Globus pallidus (tissue), 1 donor: ENCODE measurements at regions not wholly inside any gene's neighbourhood (a gene's known extent, or its start where the extent isn't known, plus 50 kb on each side); places are given as distances from the start of the nearest gene placed in this dataset.
"Not testable (repeated sequence)": the region's sequence is repeated elsewhere in the genome, so short reads cannot be mapped to it uniquely, and the experiment has no call there.

Experiments
- DNase-seq: peaks from one replicate; pipeline ENCODE4 v3.0.0-alpha.2; 2015; ENCODE audit warnings: low spot score

- DNase-seq, result no peak
Observed at GRCh38 chr17:13442361-13442760, 159.4 kb downstream of the HS3ST3A1 start.

DNA sequence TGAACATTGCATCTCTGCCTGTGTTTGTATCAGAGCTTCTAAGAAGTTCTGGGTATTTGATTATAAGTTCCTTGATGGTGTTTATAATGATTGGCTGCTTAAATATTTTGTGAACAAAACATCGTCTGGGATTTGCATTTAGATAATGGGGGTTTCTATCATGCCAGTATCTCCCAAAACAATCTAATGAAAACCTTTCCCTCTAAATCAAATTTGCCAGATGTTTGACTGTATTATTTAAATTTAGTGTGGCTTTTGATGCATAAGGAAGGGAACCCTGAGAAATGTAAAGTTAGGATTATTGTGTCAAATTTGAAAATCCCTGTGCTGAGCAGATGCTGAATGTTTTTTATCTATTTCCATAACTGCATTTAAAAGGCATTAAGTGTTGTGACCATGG is 159.9 kb downstream of the HS3ST3A1 start:
- DNase-seq, result no peak

DNA sequence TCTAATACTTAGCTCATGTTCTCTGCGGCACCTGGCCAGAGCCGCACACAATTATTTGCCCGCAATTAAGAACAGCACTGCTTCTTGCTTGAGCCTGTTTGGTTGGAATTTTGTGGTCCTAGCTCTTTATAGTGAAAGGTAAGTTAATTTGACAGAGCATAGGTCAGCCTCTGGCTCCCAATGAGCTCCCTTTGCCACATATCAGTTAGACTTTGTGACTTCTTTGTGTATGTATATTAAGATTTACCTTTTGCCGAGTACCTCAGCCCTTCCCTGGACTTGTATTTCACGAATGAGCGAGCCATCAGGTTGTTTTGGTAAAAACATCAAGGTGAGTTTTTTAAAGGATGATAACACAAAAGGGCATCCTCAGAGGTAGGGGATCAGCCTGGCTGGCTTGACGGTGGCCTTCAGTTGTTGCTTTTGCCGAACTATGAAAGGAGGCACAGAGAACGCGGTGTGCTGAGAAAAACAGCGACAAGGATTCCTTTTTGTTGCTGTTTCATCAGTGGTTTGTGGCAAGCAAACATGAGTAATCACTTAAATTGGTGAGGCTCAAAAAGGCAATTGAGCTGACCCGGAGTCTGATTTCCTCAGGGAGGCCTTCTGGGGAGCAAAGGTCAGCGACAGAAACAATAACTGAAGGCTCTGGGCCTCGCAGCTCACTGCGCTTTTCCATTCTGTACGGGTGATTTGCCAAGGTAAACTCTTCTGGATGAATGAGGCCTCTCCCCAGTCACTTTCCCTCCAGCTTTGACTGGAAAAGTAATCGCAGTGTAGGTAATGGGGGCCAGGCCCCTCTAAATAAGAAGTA is 163.6 kb downstream of the HS3ST3A1 start:
- DNase-seq, result no peak

DNA sequence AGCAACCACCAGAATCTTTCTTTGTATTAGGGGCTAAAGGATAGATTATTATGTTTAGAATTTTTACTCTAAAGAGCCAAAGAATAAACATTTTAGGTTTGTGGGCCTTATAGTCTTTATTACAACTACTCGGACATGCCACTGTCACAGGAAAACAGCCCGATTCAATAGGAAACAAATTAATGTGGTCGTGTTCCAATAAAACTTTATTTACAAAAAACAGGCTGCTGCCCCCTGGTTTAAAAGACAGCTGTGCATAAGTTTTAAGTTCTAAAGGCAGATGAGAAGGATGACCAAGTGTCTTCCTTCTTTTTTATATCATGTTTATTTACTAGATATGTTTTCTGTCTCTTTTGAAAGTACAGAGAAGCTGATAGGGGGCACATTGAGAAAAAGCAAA is 166.5 kb downstream of the HS3ST3A1 start:
- DNase-seq, result no peak

DNA sequence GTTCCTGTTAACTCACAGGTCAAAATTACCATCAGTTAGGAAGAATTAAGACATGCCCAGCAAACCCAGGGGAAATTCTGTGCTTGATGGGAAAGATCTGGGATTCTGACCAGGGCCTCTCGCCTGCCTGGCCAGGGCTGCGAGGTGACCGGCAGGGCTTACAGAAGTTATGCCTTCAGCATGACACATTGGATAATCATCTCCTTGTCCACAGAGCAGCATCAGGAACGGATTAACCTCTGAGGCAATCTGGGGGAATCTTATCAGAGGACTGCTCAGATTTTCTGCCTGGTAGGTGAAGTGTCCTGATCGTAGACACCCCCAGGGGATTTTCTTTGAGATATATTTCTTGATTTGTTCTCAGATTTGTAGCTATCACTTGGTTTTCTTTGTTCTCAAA is 172.5 kb downstream of the HS3ST3A1 start:
- no peak for DNase-seq

- DNase-seq, result no peak
Observed at GRCh38 chr17:13428611-13429042, 173.1 kb downstream of the HS3ST3A1 start.

DNA sequence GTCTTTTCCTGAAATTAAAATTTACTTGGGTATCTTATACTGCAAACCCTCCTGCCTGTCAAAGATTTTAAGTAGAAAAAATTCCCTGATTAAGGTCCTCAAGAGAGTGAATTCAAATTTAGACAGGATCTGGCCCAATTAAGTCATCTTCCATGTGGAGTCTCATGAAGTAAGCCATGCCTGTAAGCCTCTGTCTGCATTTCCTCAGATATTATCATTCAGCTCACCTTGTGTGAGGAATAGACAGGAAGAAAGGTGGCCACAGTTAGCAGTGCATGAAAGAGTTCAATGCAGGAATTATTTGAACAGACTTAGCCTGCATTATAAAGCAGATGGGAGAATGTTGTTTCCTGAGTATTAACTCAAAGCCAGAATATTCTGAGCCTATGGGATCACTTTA is 174.7 kb downstream of the HS3ST3A1 start:
- no peak for DNase-seq

DNA sequence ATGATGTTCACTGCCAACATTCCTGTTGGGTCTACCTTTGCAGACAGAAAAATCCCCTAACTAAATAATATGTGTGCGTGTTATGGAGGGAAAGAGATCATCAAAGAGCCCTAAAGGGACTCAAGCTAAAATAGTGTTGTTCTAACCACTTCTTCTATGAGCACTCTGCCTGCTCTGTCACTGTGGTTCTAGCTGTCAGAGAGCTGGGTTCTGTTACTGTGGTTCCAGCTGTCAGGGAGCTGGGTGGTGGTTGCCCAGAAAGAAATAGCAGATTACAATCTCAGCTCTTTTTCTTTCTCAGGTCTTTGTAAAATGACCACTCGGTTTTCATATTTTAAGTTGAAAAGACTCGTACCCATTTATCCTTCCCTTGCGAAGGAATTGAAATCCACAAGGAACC is 176.3 kb downstream of the HS3ST3A1 start:
- no peak for DNase-seq

GRCh38 chr17:13421581-13422130 is 180.1 kb downstream of the HS3ST3A1 start:
- peak; percentile 43 for DNase-seq

DNA sequence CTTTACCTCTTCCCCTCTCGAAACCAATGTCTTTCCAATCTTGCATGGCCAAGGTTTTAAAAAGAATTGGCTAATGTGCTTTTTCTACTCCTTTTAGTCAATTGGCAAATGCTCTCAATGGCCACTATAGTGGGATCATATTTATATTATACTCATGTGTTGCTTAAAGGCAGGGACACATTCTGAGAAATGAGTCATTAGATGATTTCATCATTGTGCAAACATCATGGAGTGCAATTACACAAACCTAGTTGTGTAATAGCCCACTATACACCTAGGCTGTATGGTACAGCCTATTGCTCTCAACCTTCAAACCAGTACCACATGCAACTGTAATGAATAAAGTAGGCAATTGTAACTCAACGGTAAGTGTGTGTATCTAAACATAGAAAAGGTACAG is 180.9 kb downstream of the HS3ST3A1 start:
- no peak for DNase-seq

DNA sequence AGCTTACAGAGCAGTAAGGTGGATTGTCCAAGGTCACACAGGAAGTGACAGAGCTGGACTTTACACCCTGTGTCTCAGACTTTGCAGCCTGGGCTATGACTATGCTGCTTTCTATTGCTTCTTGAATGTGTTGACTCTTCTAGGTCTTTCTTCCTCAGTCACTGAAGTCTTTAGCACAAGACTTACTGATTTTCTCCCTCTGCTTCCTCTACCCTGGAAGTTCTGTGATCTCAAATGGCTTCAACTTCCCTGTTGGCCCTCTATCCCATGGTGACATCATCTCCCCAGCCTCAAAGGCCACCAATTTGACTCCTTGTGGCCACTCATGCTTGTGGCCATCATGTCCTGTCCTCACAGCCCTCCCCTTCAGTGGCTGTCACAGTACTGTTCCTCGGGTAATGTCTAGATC is 181.3 kb downstream of the HS3ST3A1 start:
- no peak for DNase-seq

DNA sequence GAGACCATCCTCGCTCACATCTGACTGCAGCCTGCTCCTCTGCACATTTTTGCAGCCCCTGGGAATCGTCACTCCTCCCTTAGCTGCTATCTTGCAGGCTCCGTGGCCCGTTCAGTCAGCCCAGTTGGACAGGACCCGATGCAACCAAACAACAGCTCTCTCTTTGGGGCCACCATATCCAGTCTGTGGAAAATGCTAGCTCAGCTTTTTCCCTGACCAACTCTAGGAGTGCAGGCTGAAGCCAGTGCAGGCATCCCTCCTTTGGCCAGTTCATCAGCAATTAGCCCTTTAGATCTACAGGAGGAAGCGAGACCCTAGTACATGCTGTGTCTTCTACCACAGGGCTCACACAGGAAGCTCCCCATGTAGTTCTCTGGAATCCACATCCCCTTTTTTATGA is 182.1 kb downstream of the HS3ST3A1 start:
- DNase-seq, result no peak

DNA sequence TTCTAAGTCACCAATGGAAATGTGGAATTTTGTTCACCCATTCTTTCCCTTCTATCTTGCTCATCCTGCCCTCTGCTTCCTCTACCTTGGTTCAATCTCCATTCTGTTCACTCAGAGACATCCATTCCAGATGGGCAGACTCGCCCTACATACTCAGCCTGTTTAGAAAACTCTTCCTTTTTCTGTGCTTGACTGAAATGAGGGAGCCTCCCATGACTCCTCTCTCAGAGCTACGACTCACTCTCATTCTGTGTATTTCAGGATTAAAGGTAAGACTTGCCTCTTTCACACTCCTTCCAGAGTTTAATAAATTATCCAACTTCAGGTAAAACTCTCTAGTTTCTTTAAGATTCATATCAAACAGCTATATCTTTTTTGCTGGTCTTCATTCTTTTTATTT is 182.8 kb downstream of the HS3ST3A1 start:
- DNase-seq, result no peak

- no peak for DNase-seq
Observed at GRCh38 chr17:13417381-13417950, 184.3 kb downstream of the HS3ST3A1 start.

GRCh38 chr17:13416748-13417363 is 184.9 kb downstream of the HS3ST3A1 start:
- no peak for DNase-seq

DNA sequence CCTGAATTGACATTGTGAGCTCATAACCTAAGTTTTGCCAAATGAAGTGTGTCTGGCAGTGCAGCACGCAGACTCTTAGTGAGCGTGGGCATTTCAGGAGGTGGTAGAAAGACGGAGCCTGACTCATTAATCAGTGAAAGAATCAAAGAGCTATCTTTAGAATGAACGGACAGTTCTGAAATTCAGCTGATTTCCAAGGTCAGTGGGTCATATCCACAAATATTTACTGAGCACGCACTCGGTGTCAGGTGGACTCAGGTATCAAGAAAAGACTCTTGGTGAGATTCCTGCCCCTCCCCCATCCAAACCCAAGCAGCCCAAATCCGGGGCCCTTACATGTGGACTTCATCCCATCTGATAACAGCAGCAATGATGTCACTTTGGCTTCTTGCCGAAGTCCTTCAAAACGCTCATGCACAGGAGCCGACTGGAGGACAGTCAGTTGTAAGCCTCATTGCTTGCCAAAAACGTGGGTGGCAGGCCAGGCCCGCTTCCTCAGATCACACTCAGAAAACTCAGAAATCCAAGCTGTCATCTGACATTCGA is 185.8 kb downstream of the HS3ST3A1 start:
- no peak for DNase-seq

DNA sequence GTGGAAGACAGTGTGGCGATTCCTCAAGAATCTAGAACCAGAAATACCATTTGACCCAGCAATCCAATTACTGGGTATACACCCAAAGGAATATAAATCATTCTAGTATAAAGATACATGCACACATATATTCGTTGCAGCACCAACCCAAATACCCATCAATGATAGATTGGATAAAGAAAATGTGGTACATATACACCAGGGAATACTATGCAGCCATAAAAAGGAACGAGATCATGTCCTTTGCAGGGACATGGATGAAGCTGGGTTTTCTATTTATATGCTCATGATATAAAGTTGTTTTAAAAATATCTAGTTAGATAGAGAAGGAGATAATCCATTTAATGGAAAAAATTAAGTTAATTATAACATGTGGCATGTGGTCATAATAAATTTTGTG is 186.5 kb downstream of the HS3ST3A1 start:
- not testable (repeated sequence) for DNase-seq

DNA sequence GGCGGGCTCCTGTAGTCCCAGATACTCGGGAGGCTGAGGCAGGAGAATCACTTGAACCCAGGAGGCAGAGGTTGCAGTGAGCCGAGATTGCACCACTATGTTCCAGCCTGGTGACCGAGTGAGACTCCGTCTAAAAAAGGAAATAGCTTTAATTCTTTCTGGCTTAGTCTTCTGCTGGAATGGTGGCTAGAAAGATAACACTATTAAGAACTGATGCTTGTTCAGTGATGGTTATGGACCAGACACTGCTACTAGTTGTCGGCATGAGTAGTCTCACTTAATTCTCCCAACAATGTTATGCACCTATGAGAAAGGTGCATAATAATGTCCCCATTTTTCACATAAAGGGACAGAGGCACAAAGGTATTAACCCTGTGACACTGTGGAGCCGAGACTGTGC is 188.7 kb downstream of the HS3ST3A1 start:
- DNase-seq, result no peak

GRCh38 chr17:13410874-13411273 is 190.9 kb downstream of the HS3ST3A1 start:
- DNase-seq, result no peak

DNA sequence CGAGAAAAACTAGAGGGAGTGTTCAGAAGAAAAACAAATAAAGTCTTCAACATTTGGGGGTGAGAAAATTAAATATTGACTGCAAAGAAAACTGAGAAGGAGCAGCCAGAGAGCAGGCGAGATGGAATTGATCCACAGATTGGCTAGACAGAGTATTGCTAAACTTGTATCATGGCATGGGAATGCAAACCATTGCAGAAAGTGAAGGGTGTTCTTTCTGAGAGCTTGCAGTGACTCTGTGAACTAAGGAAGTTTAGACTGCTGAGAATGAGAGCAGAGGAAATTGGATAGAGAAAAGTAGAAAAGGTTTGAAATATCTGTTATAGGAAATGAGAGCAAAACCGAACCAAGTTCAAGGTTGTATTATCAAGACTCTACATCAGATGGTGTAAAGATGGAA is 191.5 kb downstream of the HS3ST3A1 start:
- no peak for DNase-seq

GRCh38 chr17:13409455-13409854 is 192.3 kb downstream of the HS3ST3A1 start:
- DNase-seq, result no peak

- no peak for DNase-seq
Observed at GRCh38 chr17:13407381-13407780, 194.3 kb downstream of the HS3ST3A1 start.

- DNase-seq, result no peak
Observed at GRCh38 chr17:13405807-13406206, 195.9 kb downstream of the HS3ST3A1 start.
